ENCODE measurements at regions not wholly inside any gene's neighbourhood (a gene's known extent, or its start where the extent isn't known, plus 50 kb on each side); places are given as distances from the start of the nearest gene placed in this dataset.

DNA sequence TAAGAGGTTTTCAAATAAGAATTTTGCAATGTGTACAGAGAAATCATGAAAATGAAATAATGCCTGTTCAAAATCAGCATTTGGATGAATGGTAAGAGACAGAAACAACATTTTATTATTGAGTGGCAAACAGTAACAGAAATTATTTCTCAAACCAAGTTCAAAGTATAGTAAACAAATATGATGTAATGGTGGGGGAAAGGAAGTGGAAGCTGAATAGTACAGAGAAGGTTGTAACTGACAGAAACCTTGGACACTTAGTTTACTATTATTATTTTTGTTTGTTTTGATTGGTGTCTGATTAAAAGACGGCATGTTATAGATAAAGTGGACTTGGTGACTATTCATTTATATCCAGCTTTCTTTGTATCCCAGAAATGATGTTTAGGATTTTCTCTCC lies 1637.4 kb upstream of the ACVR2A start:
- DNase-seq (ENCODE audit: low read depth, low spot score): no peak

DNA sequence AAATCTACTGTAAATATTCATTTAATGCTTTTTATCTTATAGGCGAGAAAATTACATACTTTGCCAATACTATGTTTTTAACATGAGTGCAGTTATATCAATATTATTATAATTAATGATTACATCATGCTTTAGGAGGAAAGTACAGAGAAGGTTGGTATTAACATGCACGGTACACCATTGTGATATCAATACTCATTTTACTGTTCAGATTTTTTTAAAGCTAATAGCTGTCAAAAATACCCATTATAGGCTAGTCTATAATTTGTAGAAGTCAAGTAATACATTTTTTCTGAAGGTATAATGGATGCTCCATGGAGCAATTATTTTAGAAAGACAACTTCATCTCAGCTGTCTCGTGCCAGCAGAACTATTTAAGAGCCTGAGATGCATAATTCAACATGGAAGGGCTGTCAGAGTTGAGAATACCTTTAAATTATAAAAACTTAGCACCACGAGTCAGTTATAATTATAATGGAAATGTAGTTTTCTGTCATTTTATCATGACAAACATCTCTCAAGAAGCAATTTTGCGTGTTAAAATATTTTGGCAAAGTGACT lies 1641.7 kb upstream of the ACVR2A start:
- no peak for DNase-seq (ENCODE audit: low read depth, low spot score)

DNA sequence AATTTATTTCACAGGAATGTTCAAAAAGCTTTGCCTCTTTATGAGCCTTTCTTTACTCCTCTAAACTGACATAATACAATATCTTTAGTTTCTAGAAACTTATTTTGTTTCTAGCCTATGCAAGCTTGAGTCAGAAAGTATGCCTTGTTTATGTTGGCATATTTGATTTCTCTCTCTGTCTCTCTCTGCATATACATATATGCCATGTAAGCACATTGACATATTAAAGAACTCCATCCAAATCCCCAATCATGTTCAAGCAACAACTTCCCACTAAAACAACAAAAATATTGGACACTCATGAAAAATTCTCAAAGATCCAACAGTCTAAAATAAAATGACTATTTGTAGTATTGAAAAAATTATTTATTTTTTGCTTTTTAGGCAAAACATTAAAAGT lies 1651.2 kb upstream of the ACVR2A start:
- DNase-seq (ENCODE audit: low read depth, low spot score): no peak

DNA sequence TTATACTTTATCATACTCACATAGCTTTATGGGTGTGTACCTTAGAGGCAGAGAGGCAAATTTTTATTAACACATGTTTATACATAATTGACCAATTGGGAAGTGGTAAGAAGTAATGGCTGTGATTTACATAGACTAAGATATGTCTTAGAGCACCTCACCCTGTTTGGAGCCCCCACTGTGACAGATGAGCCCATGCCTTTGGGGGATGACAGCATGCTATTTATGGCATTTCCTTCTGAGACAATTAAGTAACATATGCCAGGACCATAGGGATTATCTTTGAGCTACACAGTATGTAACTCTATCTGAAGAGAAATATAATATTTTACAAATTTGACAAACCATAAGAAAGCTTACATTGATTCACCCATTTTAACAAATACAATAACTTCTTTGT lies 1655.3 kb upstream of the ACVR2A start:
- no peak for DNase-seq (ENCODE audit: low read depth, low spot score)

DNA sequence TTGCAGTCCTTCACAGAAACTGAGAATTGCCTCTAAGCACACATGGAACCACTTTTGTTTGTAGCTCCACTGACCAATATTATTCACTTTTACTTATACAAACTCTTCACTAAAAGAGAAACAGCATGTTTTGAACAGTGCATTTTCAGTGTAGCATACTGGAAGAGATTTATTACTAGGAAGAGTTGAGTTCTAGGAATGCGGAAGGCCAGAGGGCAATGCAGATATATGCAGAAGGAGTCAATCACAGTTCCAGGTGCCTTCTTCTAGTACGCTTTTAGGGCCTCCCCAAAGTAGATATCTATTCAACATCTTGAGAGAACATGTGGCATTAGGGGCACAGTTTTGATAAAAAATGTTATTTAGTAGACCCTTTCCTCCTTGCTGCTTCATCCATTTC lies 1654.0 kb upstream of the ZEB2 start:
- no peak for DNase-seq (ENCODE audit: low read depth, low spot score)

DNA sequence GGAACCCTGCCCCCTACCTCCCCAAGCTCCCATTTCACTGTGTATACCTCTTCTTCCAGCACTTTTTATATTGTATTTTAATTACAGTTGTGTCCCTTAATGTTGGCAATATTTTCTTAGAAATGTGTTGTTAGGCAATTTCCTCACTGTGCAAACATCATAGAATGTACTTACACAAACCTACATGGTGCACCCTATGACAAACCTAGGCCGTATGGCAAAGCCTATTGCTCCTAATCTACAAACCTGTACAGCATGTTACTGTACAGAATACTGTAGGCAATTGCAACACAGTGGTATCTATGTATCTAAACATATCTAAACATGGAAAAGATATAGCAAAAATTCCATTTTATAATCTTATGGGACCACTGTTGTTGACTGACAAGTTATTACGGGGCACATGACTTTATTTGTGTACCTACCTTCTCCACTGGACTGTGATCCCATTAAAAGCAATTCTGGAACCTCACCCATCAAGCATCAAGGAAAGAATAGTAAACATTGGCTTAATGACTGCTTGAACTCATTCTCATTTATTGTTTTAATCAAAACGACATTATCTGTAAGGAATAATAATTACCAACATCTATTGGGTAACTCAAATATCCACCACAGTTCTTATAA lies 1641.5 kb upstream of the ZEB2 start:
- no peak for DNase-seq (ENCODE audit: low read depth, low spot score)

DNA sequence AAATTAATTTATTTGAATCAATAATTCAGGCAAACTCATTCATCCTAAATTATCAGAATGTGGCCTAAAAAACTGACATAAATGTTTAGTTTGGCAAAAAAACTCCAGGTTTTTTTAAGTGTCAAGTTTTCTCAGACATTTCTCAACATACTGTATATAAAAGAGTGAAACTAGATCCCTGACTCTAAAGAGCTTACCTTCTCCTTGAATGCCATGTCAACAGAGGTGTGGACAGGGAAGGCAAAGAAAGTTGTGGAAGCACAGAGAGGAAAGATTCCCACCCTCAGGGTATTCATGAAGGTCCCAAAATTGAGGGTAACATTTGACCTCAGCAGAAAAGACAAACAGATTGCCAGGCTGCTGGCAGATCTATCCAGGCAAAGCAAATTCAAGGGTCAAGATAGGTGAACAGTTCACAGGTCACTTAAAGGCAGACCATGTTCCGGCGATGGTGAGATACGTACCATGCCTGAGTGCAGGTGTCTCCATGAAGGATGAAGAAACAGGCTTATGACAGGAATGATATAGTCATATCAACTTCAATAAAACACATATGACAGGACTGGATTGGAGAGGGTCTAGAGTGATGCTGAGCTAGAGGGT lies 1638.3 kb upstream of the ZEB2 start:
- no peak for DNase-seq (ENCODE audit: low read depth, low spot score)

DNA sequence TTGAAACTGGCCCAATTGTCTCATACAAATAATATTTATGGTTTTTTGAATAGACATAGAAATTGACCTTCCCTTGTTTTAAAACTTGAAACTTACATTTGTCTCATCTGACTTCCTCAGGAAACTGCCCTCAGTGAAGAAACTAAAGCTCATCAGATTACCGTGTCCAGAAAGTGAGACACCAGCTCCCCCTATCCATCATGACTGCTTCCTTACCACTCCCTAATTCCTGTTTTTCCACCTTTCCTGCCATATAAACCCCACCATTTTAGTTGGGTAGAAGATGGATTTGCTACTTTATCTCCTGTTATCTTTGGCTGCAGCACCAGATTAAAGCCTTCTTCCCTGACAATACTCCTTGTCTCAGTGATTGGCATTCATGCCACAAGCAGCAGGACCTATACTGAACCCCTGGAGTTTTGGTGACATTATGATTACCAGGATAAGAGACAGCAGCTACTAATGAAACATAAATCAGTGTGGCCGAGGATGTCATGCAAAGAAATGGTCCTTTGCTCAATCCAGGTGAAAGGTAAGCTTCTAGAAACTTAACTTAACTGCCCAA lies 1627.6 kb upstream of the ZEB2 start:
- no peak for DNase-seq (ENCODE audit: low read depth, low spot score)

DNA sequence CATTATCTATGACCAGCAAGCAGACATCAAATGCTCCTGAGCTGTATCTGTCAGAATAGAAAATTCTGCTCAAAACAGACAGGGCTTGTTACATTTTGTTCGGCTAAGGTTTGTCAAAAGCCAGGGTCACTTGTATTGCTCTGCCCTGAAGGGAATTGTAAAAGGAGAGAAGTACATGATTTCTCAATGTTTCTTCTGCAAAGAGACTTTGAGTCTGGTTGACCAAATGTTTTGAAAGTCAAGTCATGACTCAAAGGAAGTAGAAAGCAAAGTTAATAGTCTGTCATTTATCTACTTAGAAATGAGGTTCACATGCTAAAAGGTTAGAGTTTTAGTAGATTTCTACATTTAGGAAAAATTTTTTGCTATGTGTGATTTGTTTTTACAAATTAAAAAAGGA lies 1624.1 kb upstream of the ZEB2 start:
- no peak for DNase-seq (ENCODE audit: low read depth, low spot score)

DNA sequence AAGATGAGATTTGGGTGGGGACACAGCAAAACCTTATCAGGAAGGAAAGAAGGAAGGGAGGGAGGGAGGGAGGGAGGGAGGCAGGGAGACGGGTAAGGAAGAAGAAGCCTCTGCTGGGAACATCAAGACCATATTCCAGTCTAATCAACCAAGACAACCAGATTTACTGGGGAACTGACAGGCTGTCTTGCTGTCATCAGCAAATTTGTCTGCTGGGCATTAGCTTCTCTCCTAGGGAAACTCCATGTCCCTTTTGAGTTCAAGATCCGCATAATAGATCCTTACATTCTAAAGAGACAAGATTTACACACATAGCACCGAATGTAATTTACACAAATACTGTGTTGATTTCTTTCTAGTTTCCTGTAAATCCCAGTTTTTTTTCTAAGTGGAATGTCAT lies 1618.9 kb upstream of the ZEB2 start:
- DNase-seq (ENCODE audit: low read depth, low spot score): no peak

DNA sequence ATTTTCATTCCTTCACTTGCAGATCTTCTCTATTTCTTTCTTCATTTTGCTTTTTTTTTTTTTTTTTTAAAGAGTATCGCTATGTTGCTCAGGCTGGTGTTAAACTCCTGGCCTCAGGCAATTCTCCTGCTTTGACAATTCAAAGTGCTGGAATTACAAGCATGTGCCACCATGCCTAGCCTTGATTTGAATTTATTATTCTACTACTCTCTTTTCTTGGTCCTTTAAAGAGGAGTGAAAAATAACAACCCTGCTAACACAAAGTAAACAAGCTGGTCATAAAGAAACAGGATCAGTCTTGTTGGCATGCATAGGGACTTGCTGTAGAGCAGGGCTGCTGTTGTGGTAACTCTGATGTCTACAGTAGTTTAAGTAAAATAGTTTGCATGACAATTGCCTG lies 1615.3 kb upstream of the ZEB2 start:
- peak; percentile 71 for DNase-seq (ENCODE audit: low read depth, low spot score)

DNA sequence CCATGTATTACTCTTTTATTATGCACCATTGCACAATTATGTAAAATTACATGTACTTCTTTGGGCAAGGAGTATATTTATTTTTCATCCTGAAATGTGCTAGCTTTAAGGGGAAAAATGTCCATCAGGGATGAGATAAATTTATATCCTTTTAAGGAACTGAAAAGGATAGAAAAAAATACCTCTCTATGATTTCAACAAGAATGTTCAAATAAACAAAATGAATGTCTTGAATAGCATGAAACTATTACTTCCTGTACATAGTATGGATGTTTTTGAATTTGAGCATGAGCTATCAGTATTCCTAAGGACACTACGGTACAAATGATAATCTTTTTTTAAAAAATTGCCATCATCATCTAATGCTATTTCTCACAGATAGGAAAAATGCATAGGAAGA lies 1611.9 kb upstream of the ZEB2 start:
- DNase-seq (ENCODE audit: low read depth, low spot score): no peak

DNA sequence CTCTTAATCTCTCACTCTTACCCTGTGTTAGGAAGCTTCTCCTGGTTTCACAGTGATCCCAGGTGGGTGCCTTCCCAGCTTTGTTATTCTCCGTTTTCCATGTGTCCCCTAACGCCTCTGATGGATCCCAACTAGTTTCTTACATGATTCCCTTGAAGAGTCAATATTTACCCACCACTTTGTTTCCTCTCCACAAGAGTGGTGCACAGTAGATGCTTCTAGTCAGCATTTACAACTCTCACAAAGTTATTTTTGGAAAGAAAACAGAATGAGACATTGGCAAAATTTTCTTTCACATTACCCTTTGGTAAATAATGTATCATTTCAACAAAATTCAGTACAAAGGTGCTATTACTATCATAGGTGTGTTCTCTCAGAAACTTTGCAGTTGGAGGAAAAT lies 1611.1 kb upstream of the ZEB2 start:
- DNase-seq (ENCODE audit: low read depth, low spot score): no peak

DNA sequence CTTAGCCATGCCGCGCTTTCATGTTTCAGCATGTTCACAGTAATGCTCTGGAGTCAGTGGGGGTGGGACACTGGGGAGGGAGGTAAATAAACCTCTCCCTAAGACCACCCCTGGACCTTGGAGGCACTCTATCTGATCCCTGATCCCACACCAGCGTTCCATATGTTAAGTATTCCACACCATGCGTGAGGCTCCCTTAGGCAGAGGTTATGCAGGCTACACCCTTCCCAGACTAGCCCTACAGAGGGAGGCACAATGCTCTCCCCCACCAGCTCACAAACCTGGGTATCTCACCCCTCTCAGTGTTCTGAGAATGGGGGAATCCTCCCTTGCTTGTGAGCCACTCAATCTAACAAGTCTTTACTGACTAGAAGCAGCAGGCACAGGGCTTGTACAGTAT lies 1610.4 kb upstream of the ZEB2 start:
- DNase-seq (ENCODE audit: low read depth, low spot score): no peak

DNA sequence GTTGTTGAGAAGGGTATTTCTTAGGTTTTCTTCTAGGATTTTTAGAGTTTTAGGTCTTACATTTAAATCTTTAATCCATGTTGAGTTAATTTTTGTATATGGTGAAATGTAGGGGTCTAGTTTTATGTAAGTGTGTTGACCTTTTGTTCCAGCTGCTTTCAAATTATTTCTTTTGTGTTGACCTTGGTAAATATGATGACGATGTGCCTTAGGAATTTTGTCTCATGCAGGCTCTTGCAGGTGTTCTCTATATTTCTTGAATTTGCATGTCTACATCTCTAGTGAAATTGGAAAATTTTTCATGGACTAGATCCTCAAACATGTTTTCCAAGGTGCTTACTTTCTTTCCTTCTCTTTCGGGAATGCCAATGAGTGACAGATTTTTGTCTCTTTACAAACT lies 1609.3 kb upstream of the ZEB2 start:
- DNase-seq (ENCODE audit: low read depth, low spot score): no peak

DNA sequence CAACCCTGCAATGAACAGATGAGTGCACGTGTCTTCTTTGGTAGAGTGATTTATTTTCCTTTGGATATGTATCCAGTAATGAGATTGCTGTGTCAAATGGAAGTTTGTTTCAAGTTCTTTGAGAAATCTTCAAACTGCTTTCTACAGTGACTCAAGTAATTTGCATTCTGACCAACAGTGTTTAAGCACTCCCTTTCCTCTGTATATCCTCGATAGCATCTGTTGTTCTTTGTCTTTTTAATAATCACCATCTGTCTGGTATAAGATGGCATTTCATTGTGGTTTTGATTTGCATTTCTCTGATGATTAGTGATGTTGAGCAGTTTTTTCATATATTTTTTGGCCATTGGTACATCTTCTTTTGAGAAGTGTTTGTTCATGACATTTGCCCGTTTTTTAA lies 1608.3 kb upstream of the ZEB2 start:
- no peak for DNase-seq (ENCODE audit: low read depth, low spot score)

DNA sequence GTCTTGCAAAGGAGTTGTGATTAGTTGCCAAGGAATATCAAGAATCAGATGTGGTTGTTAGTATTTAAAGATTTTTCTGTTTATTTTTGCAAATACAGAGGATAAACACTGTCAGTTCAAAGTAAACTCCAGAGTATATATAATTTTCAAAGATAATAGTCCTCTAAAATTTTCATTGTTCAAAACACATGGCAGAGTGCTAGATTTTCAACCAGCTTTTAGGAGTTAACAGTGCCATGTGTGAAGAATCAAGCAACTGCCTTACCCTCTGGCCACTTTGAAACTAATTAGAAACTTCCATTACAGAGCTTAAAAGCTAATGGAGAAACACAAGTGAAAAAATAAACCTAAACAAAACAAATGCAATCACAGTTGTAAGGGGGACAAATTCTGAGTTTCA lies 1605.6 kb upstream of the ZEB2 start:
- DNase-seq (ENCODE audit: low read depth, low spot score): no peak

DNA sequence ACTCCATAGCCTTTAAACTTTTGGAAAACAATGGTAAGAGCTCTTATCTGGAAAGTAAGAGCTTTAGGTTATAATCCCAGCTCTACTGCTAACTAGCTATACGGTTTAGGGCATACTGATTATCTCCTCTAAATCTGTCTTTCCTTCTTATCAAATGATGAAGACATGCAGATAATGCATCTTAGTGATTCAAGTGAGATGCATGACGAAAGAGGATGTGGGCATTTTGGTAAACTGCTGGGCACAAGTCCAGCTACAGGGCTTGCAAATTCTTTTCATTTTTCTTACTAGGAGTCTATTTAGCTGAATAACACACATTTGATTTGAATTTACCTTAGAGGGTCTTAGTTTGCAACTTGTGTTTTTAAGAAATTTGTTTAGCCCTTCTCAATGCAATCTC lies 1604.8 kb upstream of the ZEB2 start:
- peak; percentile 88 for DNase-seq (ENCODE audit: low read depth, low spot score)

DNA sequence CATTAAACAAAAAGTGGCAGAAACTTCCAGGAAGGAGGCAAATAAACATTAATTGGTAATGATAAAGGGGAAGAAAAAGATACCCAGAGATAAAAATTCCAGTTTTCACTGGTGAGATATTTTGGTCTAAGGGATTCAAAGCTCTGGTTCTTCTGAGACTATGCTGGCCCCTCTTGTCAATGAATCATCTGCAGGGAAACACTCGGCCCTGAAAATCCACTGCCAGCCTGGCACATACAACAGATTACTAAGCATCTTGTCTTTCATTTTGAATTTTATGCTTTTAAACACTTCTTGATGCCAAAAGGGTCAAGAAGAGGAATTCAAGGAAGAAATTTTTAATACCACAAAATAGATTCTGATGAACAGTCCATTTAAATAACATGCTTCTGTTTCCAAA lies 1603.8 kb upstream of the ZEB2 start:
- peak; percentile 43 for DNase-seq (ENCODE audit: low read depth, low spot score)

DNA sequence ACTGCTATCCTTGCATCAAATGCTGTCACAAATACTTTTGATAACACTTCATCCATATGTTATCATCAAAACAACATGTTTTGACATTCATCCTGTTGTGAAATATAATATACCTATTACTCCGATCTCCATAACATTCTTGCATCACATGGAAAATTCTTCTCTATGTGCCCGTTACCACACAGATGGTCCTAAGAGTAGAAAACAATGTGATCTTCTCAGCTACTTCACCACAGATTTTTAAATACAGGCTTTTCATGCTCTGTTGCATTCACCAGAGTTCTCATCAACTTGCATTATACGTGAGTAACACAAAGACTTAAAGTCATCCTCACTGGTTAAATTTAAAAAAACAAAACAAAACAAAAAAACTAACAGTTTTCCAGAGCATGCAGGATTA lies 1603.3 kb upstream of the ZEB2 start:
- DNase-seq (ENCODE audit: low read depth, low spot score): no peak

DNA sequence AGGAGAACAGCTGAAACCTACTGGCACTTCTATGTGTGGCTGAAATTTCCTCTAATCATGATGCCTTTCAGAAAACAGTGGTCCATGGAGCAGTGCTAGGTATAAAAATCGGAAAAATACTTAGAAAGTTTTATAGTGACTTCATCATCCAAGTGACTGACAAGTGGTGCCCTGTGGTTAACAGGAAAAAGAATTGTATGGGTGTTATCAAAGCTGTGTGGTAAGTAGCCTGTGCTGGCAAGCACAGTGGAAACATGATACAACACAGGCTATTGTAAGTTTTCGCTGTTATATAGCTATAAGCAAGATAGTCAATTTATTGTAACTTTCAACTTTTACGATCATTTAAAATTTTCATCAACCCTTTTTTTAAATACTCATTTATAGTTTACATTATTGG lies 1599.7 kb upstream of the ZEB2 start:
- DNase-seq (ENCODE audit: low read depth, low spot score): peak; percentile 49

DNA sequence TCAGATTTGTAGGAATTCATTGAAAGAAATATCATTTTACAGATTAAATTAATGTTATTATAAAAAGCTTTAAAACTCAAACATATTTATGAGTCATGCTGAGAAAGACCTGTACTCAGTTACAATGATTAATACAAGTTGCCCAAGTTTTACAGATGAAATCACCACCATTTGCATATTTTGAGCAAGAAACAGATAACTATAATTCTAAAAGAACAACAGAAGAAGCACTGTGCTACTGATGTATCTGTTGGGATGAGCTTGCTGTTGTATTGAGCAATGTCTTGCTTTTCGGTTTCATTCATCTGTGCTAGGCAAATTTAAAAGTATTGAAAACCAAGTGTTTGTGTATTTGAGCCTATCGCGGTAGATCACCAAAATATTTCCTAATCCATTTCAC lies 1589.1 kb upstream of the ZEB2 start:
- no peak for DNase-seq (ENCODE audit: low read depth, low spot score)

DNA sequence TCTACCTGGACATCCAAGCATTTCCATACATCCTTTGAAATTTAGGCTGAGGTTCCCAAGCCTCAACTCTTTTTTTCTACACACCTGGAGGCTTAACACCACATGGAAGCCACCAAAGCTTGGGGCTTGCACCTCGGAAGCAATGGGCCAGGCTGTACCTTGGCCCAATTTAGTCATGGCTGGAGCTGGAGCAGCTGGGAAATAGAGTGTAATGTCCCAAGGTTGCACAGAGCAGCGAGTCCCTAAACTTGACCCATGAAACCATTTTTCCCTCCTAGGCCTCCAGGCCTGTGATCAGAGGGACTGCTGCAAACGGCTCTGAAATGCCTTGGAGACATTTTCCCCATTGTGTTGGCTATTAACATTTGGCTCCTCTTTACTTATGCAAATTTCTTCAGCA lies 1574.3 kb upstream of the ZEB2 start:
- DNase-seq (ENCODE audit: low read depth, low spot score): no peak

All from astrocyte of the hippocampus (primary cell).